ENCODE measurements at regions not wholly inside any gene's neighbourhood (a gene's known extent, or its start where the extent isn't known, plus 50 kb on each side); places are given as distances from the start of the nearest gene placed in this dataset.
A peak's percentile ranks its signal among the peaks of the same experiment; 100 is the strongest.
"Not testable (repeated sequence)": the region's sequence is repeated elsewhere in the genome, so short reads cannot be mapped to it uniquely, and the experiment has no call there.

DNA sequence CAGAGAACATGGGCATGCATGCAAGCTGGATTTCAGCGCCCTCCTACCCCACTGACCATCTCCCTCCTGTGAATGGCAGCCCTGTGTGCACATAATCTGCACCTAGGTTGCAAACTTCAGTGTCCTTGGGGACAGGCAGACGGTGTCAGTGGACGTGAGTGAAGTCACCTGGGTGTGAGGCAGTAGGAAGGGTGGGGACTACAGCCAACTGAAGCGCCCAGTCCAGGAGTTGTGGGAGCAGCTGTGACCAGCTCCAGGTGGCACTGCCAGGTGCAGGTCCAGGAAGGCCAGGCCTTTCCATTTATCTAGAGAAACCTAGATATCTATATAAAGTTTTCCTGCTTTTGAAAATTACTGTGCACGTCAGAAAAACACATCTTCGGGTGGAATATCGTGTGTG lies 152.3 kb downstream of the BCL2L11 start:
- POLR2A ChIA-PET; ATAC-seq; H3K4me1 Mint-ChIP-seq; H3K4me3 Mint-ChIP-seq; DNase-seq; intact Hi-C loops (cut with DNase I, micrococcal nuclease); H3K36me3 Mint-ChIP-seq (ENCODE audit: low read depth); H3K27me3 Mint-ChIP-seq; CTCF ChIA-PET; H3K9me3 Mint-ChIP-seq (ENCODE audit: low read depth); H3K27ac Mint-ChIP-seq: not testable (repeated sequence)

DNA sequence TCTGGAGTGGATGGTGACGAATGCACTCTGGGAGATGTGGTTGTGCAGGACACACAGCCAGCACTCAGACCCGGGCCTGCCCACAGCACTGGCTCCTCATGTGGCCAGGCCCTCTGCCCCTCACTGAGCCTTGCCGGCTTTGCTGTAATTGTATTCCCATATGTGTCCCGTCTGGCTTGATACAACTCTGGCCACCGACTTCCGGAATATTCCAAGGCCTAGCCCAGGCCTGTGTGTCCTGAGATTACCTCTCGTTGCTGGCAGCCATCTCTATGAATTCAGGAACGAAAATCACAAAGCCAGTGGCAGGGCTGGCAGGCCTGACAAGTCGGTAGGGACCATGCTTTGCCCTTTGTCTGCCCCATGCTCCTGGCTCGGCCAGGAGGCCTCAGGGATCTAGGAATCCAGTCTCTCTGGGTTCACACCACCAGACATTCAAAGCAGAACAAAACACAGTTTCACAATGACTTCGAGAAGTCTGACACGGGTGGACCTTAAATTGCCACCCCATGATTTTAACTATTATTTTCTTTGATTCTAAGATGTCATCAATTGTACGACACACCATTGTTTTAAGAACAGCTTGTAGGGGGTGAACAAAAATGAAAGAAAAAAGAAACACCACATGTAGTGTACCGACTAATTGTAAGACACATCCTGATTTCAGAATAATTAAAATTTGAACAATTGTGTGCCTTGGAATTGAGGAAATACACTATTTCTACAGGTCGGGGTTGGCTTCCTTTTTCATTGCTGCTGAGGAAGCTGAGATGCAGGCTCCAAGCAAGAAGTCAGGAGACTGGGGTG lies 154.5 kb downstream of the BCL2L11 start:
- H3K4me3 Mint-ChIP-seq; POLR2A ChIA-PET; H3K4me1 Mint-ChIP-seq; H3K36me3 Mint-ChIP-seq (ENCODE audit: low read depth); ATAC-seq; H3K27me3 Mint-ChIP-seq; intact Hi-C loops (cut with DNase I, micrococcal nuclease); DNase-seq; H3K27ac Mint-ChIP-seq; H3K9me3 Mint-ChIP-seq (ENCODE audit: low read depth); CTCF ChIA-PET: not testable (repeated sequence)

DNA sequence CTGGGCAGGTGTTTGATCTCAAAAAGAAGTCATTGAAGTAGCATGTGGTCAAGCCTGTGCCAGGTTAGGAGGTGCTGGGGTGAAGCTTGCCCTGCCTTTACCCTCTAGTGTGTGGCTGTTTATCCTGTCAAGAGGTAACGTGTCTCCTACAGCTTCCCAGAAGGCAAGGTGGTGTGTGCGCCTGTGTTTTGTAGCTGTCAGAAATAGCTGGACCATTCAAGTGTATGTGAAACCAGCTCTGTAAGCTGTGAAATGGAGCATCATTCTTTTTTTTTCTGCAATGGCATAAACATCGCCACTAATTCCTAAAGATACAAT lies 155.1 kb downstream of the BCL2L11 start:
- CTCF ChIA-PET; H3K4me3 Mint-ChIP-seq; ATAC-seq; H3K27ac Mint-ChIP-seq; H3K4me1 Mint-ChIP-seq; H3K36me3 Mint-ChIP-seq (ENCODE audit: low read depth); H3K9me3 Mint-ChIP-seq (ENCODE audit: low read depth); intact Hi-C loops (cut with DNase I, micrococcal nuclease); H3K27me3 Mint-ChIP-seq; POLR2A ChIA-PET; DNase-seq: not testable (repeated sequence)

DNA sequence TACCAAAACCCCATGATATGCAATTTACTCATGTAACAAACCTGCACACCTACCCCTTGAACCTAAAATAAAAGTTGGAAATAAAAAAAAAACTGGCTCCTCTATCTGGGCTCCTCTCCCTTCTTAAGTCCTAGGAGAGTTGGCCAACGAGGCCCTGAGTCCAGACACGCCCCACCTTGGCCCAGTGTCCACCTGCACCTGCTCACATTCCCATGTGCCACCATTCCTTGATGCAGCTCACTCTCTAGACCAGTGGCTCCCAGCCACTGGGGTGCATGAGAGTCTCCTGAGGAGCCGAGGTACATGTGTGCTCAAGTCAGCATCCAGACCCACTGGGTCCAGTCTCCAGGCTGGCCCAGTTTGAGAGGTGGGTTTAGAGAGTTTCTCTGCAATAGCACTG lies 157.4 kb downstream of the BCL2L11 start:
- ATAC-seq; DNase-seq; H3K27ac Mint-ChIP-seq; CTCF ChIA-PET; H3K4me1 Mint-ChIP-seq; H3K27me3 Mint-ChIP-seq; H3K9me3 Mint-ChIP-seq (ENCODE audit: low read depth); H3K4me3 Mint-ChIP-seq; H3K36me3 Mint-ChIP-seq (ENCODE audit: low read depth); intact Hi-C loops (cut with DNase I, micrococcal nuclease); POLR2A ChIA-PET: not testable (repeated sequence)

DNA sequence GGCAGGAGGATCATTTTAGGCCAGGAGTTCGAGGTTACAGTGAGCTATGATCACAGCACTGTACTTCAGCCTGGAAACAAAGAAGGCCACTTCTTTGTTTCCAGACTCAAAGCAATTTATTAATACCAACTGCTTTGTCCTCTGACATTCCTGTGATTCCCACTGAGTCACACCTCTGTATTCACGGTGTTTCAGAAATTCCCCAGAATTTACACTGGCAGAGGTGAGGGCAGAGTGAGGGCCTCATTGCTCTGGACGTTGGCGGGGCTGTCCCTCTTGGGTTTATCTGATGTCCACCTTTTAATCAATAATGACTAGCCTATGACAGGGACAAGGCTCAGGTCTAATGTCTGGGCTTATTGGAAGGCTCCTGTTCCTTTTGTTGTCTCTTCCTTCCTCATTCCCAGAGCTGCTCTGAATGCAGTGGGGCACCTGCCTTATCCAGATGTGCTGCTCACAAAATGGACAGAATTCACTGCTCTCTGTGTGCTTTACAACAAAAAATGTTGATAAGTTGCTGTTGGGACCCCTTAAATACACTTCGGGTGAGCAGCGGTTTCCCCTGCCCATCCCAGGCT lies 160.1 kb downstream of the BCL2L11 start:
- ATAC-seq; H3K4me3 Mint-ChIP-seq; CTCF ChIA-PET; H3K27ac Mint-ChIP-seq; H3K4me1 Mint-ChIP-seq; H3K27me3 Mint-ChIP-seq; H3K36me3 Mint-ChIP-seq (ENCODE audit: low read depth); intact Hi-C loops (cut with DNase I, micrococcal nuclease); DNase-seq; POLR2A ChIA-PET; H3K9me3 Mint-ChIP-seq (ENCODE audit: low read depth): not testable (repeated sequence)

DNA sequence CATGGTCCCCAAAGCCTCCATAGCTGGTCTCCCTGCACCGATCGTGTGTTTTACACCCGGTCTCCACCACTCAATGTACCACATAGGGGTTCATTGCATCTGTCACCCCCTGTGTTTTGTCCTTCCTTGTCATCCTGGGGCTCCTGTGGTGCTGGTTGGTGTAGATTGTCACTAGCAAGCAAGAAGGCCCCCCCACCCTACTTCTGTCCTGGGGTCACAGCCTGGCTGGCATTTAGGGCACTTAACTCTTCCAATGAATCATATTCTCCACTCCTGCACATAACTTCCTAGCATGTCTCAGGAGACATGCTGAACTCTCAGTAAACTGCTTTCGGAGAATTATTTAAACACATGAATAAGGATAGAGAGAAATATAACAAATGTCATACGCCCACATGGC lies 161.4 kb downstream of the BCL2L11 start:
- H3K27ac Mint-ChIP-seq; H3K4me1 Mint-ChIP-seq; ATAC-seq; CTCF ChIA-PET; intact Hi-C loops (cut with DNase I, micrococcal nuclease); POLR2A ChIA-PET; H3K9me3 Mint-ChIP-seq (ENCODE audit: low read depth); DNase-seq; H3K4me3 Mint-ChIP-seq; H3K27me3 Mint-ChIP-seq; H3K36me3 Mint-ChIP-seq (ENCODE audit: low read depth): not testable (repeated sequence)

DNA sequence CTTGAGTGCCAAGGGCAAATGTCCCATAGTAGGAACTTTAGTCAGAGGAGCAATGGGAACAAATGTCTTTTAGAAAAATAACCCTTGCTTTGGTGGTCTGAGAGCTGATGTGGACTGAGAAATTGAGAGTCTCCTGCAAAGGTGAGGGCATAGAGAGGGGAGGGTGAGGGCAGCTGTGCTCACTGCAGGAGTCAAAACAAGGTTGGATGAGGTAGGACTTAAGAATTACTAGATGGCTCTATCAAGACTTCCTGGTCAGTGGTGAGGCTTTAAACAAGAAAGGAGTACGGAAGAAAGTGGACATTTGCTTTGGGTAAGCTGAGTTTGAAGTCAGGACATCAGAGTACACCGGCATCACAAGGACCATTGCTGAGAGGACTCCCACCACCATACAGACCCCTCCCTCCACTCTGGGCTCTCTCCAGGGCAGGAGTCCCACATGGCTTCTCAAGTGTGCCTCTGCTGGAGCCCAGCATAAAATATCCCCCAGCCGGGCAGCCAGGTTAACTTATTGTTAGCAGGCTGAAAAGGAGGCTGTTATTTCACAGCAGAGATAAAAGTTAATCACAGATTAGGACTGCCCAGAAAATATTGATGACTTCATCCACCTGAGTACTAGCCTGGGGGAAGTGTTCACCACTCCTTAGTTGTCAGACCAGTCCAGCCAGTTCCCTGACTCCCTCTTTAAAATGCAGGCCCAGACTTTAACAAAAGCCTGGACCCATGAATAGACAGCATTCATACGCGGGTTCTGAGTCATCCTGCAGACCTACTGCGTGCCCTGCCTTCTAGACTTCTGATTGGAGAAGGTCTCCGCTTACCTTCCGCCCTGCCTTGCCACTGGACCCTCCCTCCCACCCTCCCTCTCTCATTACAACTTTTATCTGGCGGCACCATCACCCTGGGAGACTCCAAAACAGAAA lies 167.2 kb downstream of the BCL2L11 start:
- ATAC-seq; H3K4me1 Mint-ChIP-seq; DNase-seq; H3K27me3 Mint-ChIP-seq; H3K27ac Mint-ChIP-seq; CTCF ChIA-PET; intact Hi-C loops (cut with DNase I, micrococcal nuclease); POLR2A ChIA-PET; H3K9me3 Mint-ChIP-seq (ENCODE audit: low read depth); H3K4me3 Mint-ChIP-seq; H3K36me3 Mint-ChIP-seq (ENCODE audit: low read depth): not testable (repeated sequence)

DNA sequence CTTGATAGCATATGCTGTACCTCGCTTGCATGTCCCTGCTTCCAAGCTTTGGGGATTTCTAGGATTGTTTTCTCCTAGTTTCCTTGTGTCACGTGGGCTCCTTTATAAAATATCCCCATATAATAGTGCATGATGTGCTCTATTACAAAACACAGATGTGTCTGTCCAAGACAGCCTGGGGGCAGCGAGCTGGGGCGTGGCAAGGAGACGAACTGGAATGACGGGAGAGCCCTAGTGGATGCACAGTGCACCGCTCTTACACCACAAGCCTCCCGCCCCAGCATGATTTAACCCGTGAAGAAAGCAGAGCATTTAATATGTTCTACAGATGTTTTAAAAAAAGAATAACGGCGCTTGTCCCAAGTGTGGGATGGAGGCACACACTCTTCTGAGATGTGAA lies 169.7 kb downstream of the BCL2L11 start:
- ATAC-seq; DNase-seq; H3K27me3 Mint-ChIP-seq; POLR2A ChIA-PET; CTCF ChIA-PET; H3K36me3 Mint-ChIP-seq (ENCODE audit: low read depth); H3K9me3 Mint-ChIP-seq (ENCODE audit: low read depth); H3K4me1 Mint-ChIP-seq; intact Hi-C loops (cut with DNase I, micrococcal nuclease); H3K4me3 Mint-ChIP-seq; H3K27ac Mint-ChIP-seq: not testable (repeated sequence)

DNA sequence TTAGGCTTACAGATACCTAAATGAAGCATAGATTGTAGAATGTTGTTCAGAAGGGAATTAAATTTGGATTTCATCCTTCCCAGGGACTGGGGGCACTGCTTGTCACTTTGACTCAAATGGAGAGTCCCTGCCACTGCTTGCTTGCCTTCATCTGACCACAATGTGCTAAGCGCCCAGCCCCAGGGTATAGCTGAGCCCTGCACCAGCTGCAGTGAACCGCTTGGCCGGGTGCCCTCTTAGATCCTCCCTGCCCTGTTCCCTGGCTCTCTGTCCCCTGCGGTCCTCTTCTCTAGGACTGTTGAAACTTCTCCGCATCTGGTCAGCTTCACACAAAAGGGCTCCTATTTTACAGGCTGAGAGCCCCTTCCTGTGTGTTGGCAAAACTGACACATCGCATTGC lies 170.9 kb downstream of the BCL2L11 start:
- H3K27me3 Mint-ChIP-seq; ATAC-seq; H3K9me3 Mint-ChIP-seq (ENCODE audit: low read depth); H3K4me3 Mint-ChIP-seq; POLR2A ChIA-PET; DNase-seq; CTCF ChIA-PET; H3K27ac Mint-ChIP-seq; H3K36me3 Mint-ChIP-seq (ENCODE audit: low read depth); H3K4me1 Mint-ChIP-seq; intact Hi-C loops (cut with DNase I, micrococcal nuclease): not testable (repeated sequence)

DNA sequence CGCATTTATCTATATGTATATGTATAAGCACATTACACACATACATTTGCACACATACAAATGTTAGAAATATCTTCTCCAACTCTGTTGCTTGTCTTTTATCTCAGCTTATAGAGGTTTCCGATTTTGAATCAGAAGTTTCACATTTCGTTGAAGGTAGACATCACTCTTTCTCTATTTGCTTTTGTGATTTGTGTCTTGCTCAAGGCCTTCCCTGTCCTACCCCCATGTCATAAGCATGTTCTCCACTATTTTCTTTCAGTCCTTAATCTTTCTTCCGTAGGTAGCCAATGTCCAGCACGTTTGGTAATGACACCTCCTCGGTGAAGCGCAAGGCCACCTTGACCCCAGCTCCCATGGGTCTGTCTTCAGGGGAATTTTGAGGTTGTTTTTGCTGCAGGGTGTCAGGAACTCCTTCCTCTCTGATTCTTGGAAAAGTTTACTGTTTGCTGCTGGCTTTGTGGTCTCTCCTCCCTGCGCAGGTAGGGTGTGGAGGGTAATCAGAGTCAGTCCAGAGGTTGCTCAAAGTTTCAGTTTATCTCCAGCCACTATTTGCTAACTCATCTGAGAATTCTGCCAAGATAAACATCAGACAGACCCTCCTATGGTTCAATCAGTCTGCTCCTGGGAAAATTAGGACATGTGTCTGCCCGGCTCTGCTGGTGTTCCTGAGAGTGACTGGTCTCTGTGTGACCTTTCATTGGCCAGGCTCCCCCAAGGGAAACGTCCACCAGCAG lies 171.7 kb downstream of the BCL2L11 start:
- H3K27me3 Mint-ChIP-seq; CTCF ChIA-PET; H3K36me3 Mint-ChIP-seq (ENCODE audit: low read depth); H3K27ac Mint-ChIP-seq; DNase-seq; intact Hi-C loops (cut with DNase I, micrococcal nuclease); POLR2A ChIA-PET; H3K4me3 Mint-ChIP-seq; H3K4me1 Mint-ChIP-seq; H3K9me3 Mint-ChIP-seq (ENCODE audit: low read depth): not testable (repeated sequence)
- ATAC-seq, result peak; percentile 92

DNA sequence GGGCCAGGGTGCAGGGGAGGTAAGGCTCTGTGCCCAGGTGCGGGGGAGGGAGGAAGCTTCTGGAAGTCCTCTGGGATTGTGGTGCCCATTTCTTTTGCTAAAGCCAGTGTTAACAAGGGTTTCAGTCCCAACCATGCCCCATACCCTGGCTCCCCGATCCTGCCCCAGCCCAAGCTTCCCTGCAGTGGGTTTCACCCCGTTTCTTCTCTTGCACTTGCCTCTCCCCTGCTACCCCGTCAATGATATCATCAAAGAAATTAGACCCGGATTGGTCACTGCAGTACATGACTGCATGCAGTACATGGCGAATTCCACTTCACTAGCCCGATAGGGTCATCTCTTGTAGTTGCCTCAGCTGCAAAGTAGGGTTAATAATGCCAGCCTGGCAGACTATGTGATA lies 174.0 kb downstream of the BCL2L11 start:
- H3K9me3 Mint-ChIP-seq (ENCODE audit: low read depth); H3K27me3 Mint-ChIP-seq; H3K27ac Mint-ChIP-seq; POLR2A ChIA-PET; H3K36me3 Mint-ChIP-seq (ENCODE audit: low read depth); H3K4me1 Mint-ChIP-seq; H3K4me3 Mint-ChIP-seq; CTCF ChIA-PET; DNase-seq; intact Hi-C loops (cut with DNase I, micrococcal nuclease); ATAC-seq: not testable (repeated sequence)

Data from activated CD4-positive, alpha-beta T cell treated with anti-CD3 and anti-CD28 coated beads for 36 hours (primary cell).